OCI-LY3 (cell line): ENCODE measurements at regions not wholly inside any gene's neighbourhood (a gene's known extent, or its start where the extent isn't known, plus 50 kb on each side); places are given as distances from the start of the nearest gene placed in this dataset.

Experiments used
- H2AFZ ChIP-seq: fragments of 200-600, 300-600 bp; shearing (Covaris generic); 2 replicates; pipeline ENCODE4 v1.6.0; 2014; ENCODE audit warnings: antibody characterized with exemption, low read depth, low read length
- H3K27ac ChIP-seq: fragments of 200-600, 300-600 bp; sonication (generic); 2 replicates; pipeline ENCODE4 v1.5.1; 2014; ENCODE audit warnings: mild to moderate bottlenecking, low read length, moderate library complexity, mixed read lengths
- H3K27me3 ChIP-seq: fragments of 200-600, 300-600 bp; sonication (generic); 2 replicates; pipeline ENCODE4 v1.6.1; 2014; ENCODE audit warnings: low read depth, low read length, mixed read lengths
- H3K36me3 ChIP-seq: fragments of 200-600, 300-600 bp; sonication (generic); replicated peaks from 2 replicates; pipeline ENCODE3; 2014; ENCODE audit warnings: low read depth, low read length, mixed read lengths
- H3K4me1 ChIP-seq: fragments of 300-600, 200-600 bp; sonication (generic); 2 replicates; pipeline ENCODE4 v1.6.1; 2014; ENCODE audit warnings: low read length, mixed read lengths
- H3K4me2 ChIP-seq: fragments of 200-600, 300-600 bp; sonication (generic); 2 replicates; pipeline ENCODE4 v1.6.1; 2014; ENCODE audit warnings: low read length, mixed read lengths
- H3K4me3 ChIP-seq: fragments of 300-600, 200-600 bp; sonication (generic); 2 replicates; pipeline ENCODE4 v1.5.1; 2014; ENCODE audit warnings: antibody characterized with exemption, mild to moderate bottlenecking, low read length, moderate library complexity
- H3K79me2 ChIP-seq: fragments of 300-600, 200-600 bp; shearing (Covaris generic); 2 replicates; pipeline ENCODE4 v1.6.1; 2014; ENCODE audit warnings: mild to moderate bottlenecking, low read length, mixed read lengths
- H3K9ac ChIP-seq: fragments of 300-600, 200-600 bp; shearing (Covaris generic); 2 replicates; pipeline ENCODE4 v1.6.0; 2014; ENCODE audit warnings: mild to moderate bottlenecking, low read length, moderate library complexity
- H3K9me3 ChIP-seq: fragments of 200-600, 300-600 bp; shearing (Covaris generic); 2 replicates; pipeline ENCODE4 v1.6.1; 2014; ENCODE audit warnings: low read length, mixed read lengths; ENCODE audit not compliant: insufficient read depth
- H4K20me1 ChIP-seq: fragments of 200-600, 300-600 bp; sonication (generic); 2 replicates; pipeline ENCODE4 v1.6.1; 2016; ENCODE audit warnings: low read length, mixed read lengths; ENCODE audit not compliant: insufficient read depth
- EZH2phosphoT487 ChIP-seq: fragments of 200-600 bp; shearing (Covaris generic); IDR thresholded peaks from 2 replicates; pipeline ENCODE4 v1.6.1; 2018; ENCODE audit warnings: antibody characterized with exemption, mixed run types, low read depth
- TF ChIP-seq, protein P1 (sequence below): fragments of 200-600, 300-600 bp; sonication (generic); IDR thresholded peaks from 2 replicates; pipeline ENCODE4 v1.5.1; 2014; ENCODE audit warnings: antibody characterized with exemption, low read length, low read depth

DNA sequence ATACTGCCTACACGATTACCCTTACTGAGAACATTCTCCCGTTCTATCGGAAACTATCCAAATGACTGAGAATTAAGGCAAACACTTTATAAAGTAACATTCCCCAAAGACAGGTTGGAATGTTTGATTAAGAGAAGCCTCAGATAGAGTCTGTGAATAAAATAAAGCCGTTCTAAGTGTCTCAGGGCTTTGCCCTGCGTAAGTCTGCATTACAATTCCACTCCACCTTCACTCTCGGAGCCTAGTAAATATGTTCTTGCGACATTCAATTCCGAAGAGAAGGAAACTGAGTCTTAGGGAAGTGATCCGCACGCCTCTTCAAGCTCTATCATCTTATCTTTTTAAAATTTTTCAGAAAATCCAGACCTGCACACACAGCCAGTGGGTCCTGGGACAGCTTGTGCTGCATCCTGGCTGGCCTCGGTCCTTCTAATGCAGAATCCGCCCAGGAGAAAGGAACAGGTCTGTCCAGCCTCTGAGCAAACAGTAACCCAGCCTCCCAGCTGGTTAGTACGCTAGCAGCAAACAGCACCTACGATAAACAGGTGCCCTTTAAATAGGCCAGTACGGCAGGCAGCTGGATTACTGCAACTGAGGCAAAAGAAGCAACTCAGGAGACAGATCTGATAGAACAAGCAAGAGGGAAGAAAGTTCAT lies 254.1 kb upstream of the IRX3 start:
- no peaks in the 10 kb centered on the region for H3K79me2 ChIP-seq
- H3K4me1 ChIP-seq: no peaks in the 10 kb centered on the region
- no peak overlapping the region for H3K9ac ChIP-seq
- H3K4me3 ChIP-seq: no peak overlapping the region
- no peak overlapping the region for H3K4me2 ChIP-seq
- H3K9me3 ChIP-seq: no peaks in the 10 kb centered on the region
- H2AFZ ChIP-seq: no peak overlapping the region
- H4K20me1 ChIP-seq: no peaks in the 10 kb centered on the region
- no peaks in the 10 kb centered on the region for H3K36me3 ChIP-seq
- no peaks in the 10 kb centered on the region for H3K27me3 ChIP-seq
- H3K27ac ChIP-seq: no peak overlapping the region
- TF ChIP-seq, protein P1, sequence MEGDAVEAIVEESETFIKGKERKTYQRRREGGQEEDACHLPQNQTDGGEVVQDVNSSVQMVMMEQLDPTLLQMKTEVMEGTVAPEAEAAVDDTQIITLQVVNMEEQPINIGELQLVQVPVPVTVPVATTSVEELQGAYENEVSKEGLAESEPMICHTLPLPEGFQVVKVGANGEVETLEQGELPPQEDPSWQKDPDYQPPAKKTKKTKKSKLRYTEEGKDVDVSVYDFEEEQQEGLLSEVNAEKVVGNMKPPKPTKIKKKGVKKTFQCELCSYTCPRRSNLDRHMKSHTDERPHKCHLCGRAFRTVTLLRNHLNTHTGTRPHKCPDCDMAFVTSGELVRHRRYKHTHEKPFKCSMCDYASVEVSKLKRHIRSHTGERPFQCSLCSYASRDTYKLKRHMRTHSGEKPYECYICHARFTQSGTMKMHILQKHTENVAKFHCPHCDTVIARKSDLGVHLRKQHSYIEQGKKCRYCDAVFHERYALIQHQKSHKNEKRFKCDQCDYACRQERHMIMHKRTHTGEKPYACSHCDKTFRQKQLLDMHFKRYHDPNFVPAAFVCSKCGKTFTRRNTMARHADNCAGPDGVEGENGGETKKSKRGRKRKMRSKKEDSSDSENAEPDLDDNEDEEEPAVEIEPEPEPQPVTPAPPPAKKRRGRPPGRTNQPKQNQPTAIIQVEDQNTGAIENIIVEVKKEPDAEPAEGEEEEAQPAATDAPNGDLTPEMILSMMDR: no peak
- TF ChIP-seq EZH2phosphoT487: no peak

DNA sequence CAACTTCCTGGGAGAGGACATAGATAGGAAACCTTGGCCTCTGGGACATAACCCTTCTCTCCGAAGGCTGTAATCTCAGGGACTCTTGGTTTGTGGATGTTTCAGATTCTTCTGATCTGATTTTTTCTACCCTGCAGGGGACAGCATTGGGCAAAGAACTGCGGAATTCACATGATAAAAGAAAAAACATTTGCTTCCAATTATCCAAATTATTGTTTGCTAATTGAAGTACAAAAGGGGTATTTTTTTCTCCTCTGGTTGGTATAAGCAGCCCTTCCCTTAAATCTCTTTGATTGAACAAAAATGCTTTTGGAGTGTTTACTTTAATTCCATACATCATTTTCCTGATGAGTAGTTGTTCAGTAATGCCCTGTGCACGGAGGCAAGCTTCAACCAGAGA lies 251.7 kb upstream of the IRX3 start:
- no peaks in the 10 kb centered on the region for H3K9me3 ChIP-seq
- H3K9ac ChIP-seq: no peak overlapping the region
- no peaks in the 10 kb centered on the region for H3K36me3 ChIP-seq
- no peak overlapping the region for H3K27ac ChIP-seq
- no peaks in the 10 kb centered on the region for H4K20me1 ChIP-seq
- TF ChIP-seq EZH2phosphoT487: no peak
- TF ChIP-seq, protein P1: no peak
- no peak overlapping the region for H2AFZ ChIP-seq
- no peaks in the 10 kb centered on the region for H3K4me1 ChIP-seq
- H3K27me3 ChIP-seq: no peaks in the 10 kb centered on the region
- no peak overlapping the region for H3K4me3 ChIP-seq
- no peaks in the 10 kb centered on the region for H3K79me2 ChIP-seq
- no peak overlapping the region for H3K4me2 ChIP-seq

DNA sequence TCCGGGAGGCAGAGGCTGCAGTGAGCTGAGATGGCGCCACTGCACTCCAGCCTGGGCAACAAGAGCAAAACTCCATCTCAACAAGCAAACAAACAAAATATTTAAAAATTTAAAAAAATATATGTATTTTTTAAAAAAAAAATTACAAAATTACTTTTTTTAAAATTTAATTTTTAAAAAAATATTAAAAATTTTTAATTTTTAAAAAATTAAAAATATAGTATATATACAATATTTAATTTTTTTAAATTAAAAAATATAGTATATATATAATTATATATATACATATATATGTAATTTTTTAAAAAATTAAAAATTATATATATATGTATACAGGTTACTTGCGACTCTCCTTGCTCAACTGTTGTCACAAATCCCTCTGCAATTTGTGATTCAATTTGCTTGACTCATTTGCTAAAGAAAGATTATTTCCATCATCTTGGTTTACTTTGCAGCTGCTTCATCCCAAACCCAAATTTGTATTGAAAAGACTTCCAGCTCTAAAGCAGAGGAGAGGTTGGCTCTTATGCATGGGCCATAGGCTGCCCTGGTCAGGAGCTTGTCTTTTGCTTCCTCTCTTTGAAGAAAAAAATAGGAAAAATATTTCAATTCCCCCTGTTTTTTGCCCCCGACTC lies 247.4 kb upstream of the IRX3 start:
- TF ChIP-seq EZH2phosphoT487: no peak
- TF ChIP-seq, protein P1: no peak
- no peaks in the 10 kb centered on the region for H3K36me3 ChIP-seq

DNA sequence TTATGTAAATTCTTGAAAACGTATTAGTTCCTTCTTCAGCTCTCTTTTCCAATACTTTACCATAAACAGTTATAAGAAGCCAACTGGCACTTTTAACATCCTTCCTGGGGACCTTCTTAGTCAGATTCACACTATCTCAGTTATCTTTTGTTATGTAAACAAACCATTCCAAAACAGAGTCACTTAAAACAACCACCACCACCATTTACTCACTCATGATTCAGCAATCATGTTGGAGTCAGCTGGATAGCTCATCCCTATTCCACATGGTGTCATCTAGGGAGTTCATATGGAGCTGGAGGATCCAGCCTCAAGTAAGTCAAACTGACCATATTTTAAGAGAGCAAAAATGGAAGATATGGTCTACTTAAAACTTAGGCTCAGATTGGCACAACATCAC lies 240.3 kb upstream of the IRX3 start:
- Histone ChIP-seq H3K4me3 (no peak overlapping the region), H3K4me2 (no peak overlapping the region), H3K27ac (no peak overlapping the region), H3K9ac (no peak overlapping the region), H3K79me2 (no peaks in the 10 kb centered on the region), H3K9me3 (no peaks in the 10 kb centered on the region), H2AFZ (no peak overlapping the region), H3K27me3 (no peaks in the 10 kb centered on the region), H4K20me1 (no peaks in the 10 kb centered on the region), H3K36me3 (no peaks in the 10 kb centered on the region), H3K4me1 (no peaks in the 10 kb centered on the region)
- TF ChIP-seq, protein P1: no peak
- no peak for TF ChIP-seq EZH2phosphoT487

More for the DNA sequence above, 247.4 kb upstream of the IRX3 start:
- Histone ChIP-seq H2AFZ (no peak overlapping the region), H3K79me2 (no peaks in the 10 kb centered on the region), H3K4me2 (no peak overlapping the region), H3K9ac (no peak overlapping the region), H3K9me3 (no peaks in the 10 kb centered on the region), H3K4me3 (no peak overlapping the region), H4K20me1 (no peaks in the 10 kb centered on the region), H3K4me1 (no peaks in the 10 kb centered on the region), H3K27ac (no peak overlapping the region), H3K27me3 (no peaks in the 10 kb centered on the region)
